HepG2 (cell line): ENCODE measurements at regions not wholly inside any gene's neighbourhood (a gene's known extent, or its start where the extent isn't known, plus 50 kb on each side); places are given as distances from the start of the nearest gene placed in this dataset.

Source experiments
- ATAC-seq: fragments of 200-7000 bp; cut with Tn5 transposase; 3 replicates; pipeline ENCODE4 v1.9.1; 2020; ENCODE audit warnings: mild to moderate bottlenecking, moderate library complexity
- BruUV-seq: library from RNA; stranded (reverse); fragments of 400-500 nt; replicated peaks from 2 replicates; lab custom pipeline; 2021; lab: Mats Ljungman, UMichigan
- CTCF ChIA-PET: fragments of 300-600 bp; formaldehyde crosslinking; extraction: SDS; loops from one replicate; lab custom pipeline; 2021; ENCODE audit warnings: low total read pairs, inconsistent platforms, low intra/inter-chr PET ratio; lab: Yijun Ruan, JAX
- POLR2A ChIA-PET: fragments of 350-600 bp; sonication (Branson Sonifier 250); formaldehyde crosslinking; loops from one replicate; lab custom pipeline; 2020; ENCODE audit warnings: antibody characterized with exemption, inconsistent platforms; lab: Yijun Ruan, JAX
- DNase-seq: peaks from one replicate; pipeline ENCODE4 v3.0.0-alpha.2; 2015; ENCODE audit warnings: low spot score
- FAIRE-seq: peaks from 3 replicates; lab custom pipeline; 2011; peaks lifted over from hg19 to GRCh38; lab: Jason Lieb, UNC
- H2AFZ ChIP-seq: one replicate; pipeline ENCODE4 v1.6.1; 2011; ENCODE audit warnings: low read length, inconsistent platforms
- H3K27ac ChIP-seq: fragments of 300-600 bp; 3 replicates; pipeline ENCODE4 v1.8.0; 2011; ENCODE audit warnings: mixed run types, mild to moderate bottlenecking, mixed read lengths, low read length, inconsistent platforms; ENCODE audit not compliant: insufficient read depth; ENCODE audit errors: extremely low read length
- H3K27me3 ChIP-seq, 2 experiments: fragments of 200-600 bp in 1 of 2; 2 replicates in 1 of 2; 3 replicates in 1 of 2; pipeline versions ENCODE4 v1.6.0 to v1.8.0; 2011; ENCODE audit warnings: low read length in 2 of 2, mild to moderate bottlenecking in 2 of 2, moderate library complexity in 2 of 2, inconsistent platforms in 1 of 2; ENCODE audit not compliant: insufficient read depth in 2 of 2, control insufficient read depth in 1 of 2
- H3K36me3 ChIP-seq, 2 experiments: fragments of 200-600 bp in 1 of 2; replicated peaks in 1 of 2; 2 replicates in 1 of 2; 3 replicates in 1 of 2; pipeline versions ENCODE4 v1.5.1 to v1.8.0; 2011; ENCODE audit warnings: low read length in 2 of 2, inconsistent platforms in 1 of 2; ENCODE audit not compliant: insufficient read depth in 2 of 2, control insufficient read depth in 1 of 2
- H3K4me1 ChIP-seq: 2 replicates; pipeline ENCODE4 v1.5.1; 2012; ENCODE audit warnings: low read length, inconsistent platforms; ENCODE audit not compliant: insufficient read depth
- H3K4me2 ChIP-seq: 2 replicates; pipeline ENCODE4 v1.6.0; 2011; ENCODE audit warnings: low read depth, low read length, inconsistent platforms
- H3K4me3 ChIP-seq, 3 experiments: fragments of 200-600 bp in 1 of 3; sonication (generic), shearing (Covaris generic) in 1 of 3; replicated peaks in 1 of 3; 2 replicates each; pipeline ENCODE4 v1.5.1; 2011 to 2016; ENCODE audit warnings: low read length in 3 of 3, inconsistent platforms in 2 of 3, low read depth in 2 of 3, mild to moderate bottlenecking in 2 of 3, control low read depth in 1 of 3, mixed read lengths in 1 of 3; ENCODE audit not compliant: insufficient read depth in 1 of 3
- H3K79me2 ChIP-seq: one replicate; pipeline ENCODE4 v1.6.1; 2011; ENCODE audit warnings: low read length, inconsistent platforms; ENCODE audit not compliant: insufficient read depth
- H3K9ac ChIP-seq: 2 replicates; pipeline ENCODE4 v1.6.0; 2011; ENCODE audit warnings: mild to moderate bottlenecking, low read depth, low read length, inconsistent platforms; ENCODE audit not compliant: insufficient read depth
- H3K9me3 ChIP-seq: 2 replicates; pipeline ENCODE4 v1.5.1; 2012; ENCODE audit warnings: mild to moderate bottlenecking, low read length
- H4K20me1 ChIP-seq: 2 replicates; pipeline ENCODE4 v1.6.0; 2011; ENCODE audit warnings: inconsistent platforms, mild to moderate bottlenecking, low read length, moderate library complexity; ENCODE audit not compliant: insufficient read depth
- CBFB ChIP-seq: sonication (generic); formaldehyde crosslinking; IDR thresholded peaks from 2 replicates; pipeline ENCODE4 v1.4.0; 2020; ENCODE audit warnings: missing genetic modification reagents
- CHD4 ChIP-seq: fragments of 200-600 bp; sonication (generic); IDR thresholded peaks from 2 replicates; pipeline ENCODE4 v1.7.0; 2017; ENCODE audit warnings: mild to moderate bottlenecking, low read length, borderline replicate concordance
- FOXK1 ChIP-seq: sonication (generic); formaldehyde crosslinking; IDR thresholded peaks from 2 replicates; pipeline ENCODE4 v1.4.0; 2020; ENCODE audit warnings: low read depth, missing genetic modification reagents, borderline replicate concordance
- GFI1 ChIP-seq: sonication (generic); formaldehyde crosslinking; IDR thresholded peaks from 2 replicates; pipeline ENCODE4 v1.5.0; 2020; ENCODE audit warnings: missing genetic modification reagents, mild to moderate bottlenecking, borderline replicate concordance
- HOXA7 ChIP-seq: sonication (generic); formaldehyde crosslinking; IDR thresholded peaks from 2 replicates; pipeline ENCODE4 v1.8.1; 2022; ENCODE audit warnings: mild to moderate bottlenecking, missing genetic modification reagents, moderate library complexity
- JUN ChIP-seq: sonication (generic); formaldehyde crosslinking; IDR thresholded peaks from 2 replicates; pipeline ENCODE4 v1.4.0; 2020; ENCODE audit warnings: mild to moderate bottlenecking, missing genetic modification reagents
- MEIS2 ChIP-seq: sonication (generic); formaldehyde crosslinking; IDR thresholded peaks from 2 replicates; pipeline ENCODE4 v1.9.0; 2021; ENCODE audit warnings: mild to moderate bottlenecking, missing genetic modification reagents
- SP140L ChIP-seq: sonication (generic); formaldehyde crosslinking; IDR thresholded peaks from 2 replicates; pipeline ENCODE4 v1.4.0; 2020; ENCODE audit warnings: missing genetic modification reagents, borderline replicate concordance
- SRY ChIP-seq: sonication (generic); formaldehyde crosslinking; IDR thresholded peaks from 2 replicates; pipeline ENCODE4 v1.8.0; 2022; ENCODE audit warnings: mild to moderate bottlenecking, missing genetic modification reagents
- SSRP1 ChIP-seq: IDR thresholded peaks from 2 replicates; pipeline ENCODE4 v1.6.1; 2016; ENCODE audit warnings: control low read depth
- ZBTB20 ChIP-seq: sonication (generic); formaldehyde crosslinking; IDR thresholded peaks from 2 replicates; pipeline ENCODE4 v1.8.1; 2023; ENCODE audit warnings: missing genetic modification reagents, low read depth, mild to moderate bottlenecking, borderline replicate concordance
- ZFP36 ChIP-seq: fragments of 150-350 bp; IDR thresholded peaks from 2 replicates; pipeline ENCODE4 v1.6.1; 2018; ENCODE audit warnings: borderline replicate concordance, low read length, low read depth; ENCODE audit not compliant: partially characterized antibody
- ZNF180 ChIP-seq: sonication (generic); formaldehyde crosslinking; IDR thresholded peaks from 2 replicates; pipeline ENCODE4 v1.4.0; 2020; ENCODE audit warnings: low read depth, missing genetic modification reagents, borderline replicate concordance
- ZNF225 ChIP-seq: sonication (generic); formaldehyde crosslinking; IDR thresholded peaks from 2 replicates; pipeline ENCODE4 v1.4.0; 2020; ENCODE audit warnings: mild to moderate bottlenecking, missing genetic modification reagents
- ZNF256 ChIP-seq: sonication (generic); formaldehyde crosslinking; conservative IDR thresholded peaks from 2 replicates; pipeline ENCODE4 v1.4.0; 2020; ENCODE audit warnings: missing genetic modification reagents
- in situ Hi-C: cut with HindIII; loops from 2 replicates; pipeline ENCODE4 v1.10.0; 2017; ENCODE audit warnings: low pct_unique_long_range_greater_than_20kb; ENCODE audit not compliant: extremely low pct_ligation_motif_present
- intact Hi-C: fragments of 100-400 bp; cut with micrococcal nuclease; formaldehyde crosslinking; loops from one replicate; pipeline ENCODE4 v1.10.0; 2022; ENCODE audit not compliant: unreplicated experiment

GRCh38 chr18:25630682-25631081 lies 278.7 kb upstream of the ZNF521 start:
- intact Hi-C loops (no loop called here), in situ Hi-C loops (no loop called here)
- Histone ChIP-seq H3K9me3 (peaks cover 30% of the 10 kb centered on the region), H3K27ac (no peak overlapping the region), H4K20me1 (no peaks in the 10 kb centered on the region), H3K36me3 (no peaks in the 10 kb centered on the region), H3K4me3 (no peak overlapping the region)
- POLR2A ChIA-PET, result no interaction called here
- TF ChIP-seq CHD4 (no peak), HOXA7 (CRISPR knock-in tag) (no peak), ZFP36 (no peak), FOXK1 (CRISPR knock-in tag) (no peak), SRY (no peak), ZNF180 (no peak), ZNF256 (CRISPR knock-in tag) (no peak), SSRP1 (CRISPR knock-in tag) (no peak), MEIS2 (no peak), ZNF225 (no peak), SP140L (CRISPR knock-in tag) (no peak), JUN (CRISPR knock-in tag) (no peak), ZBTB20 (CRISPR knock-in tag) (no peak), CBFB (no peak), GFI1 (CRISPR knock-in tag) (no peak)
- TF ChIP-seq, all 625 proteins: peak for 0
- CTCF ChIA-PET, result no interaction called here
- Histone ChIP-seq H3K4me1 (peaks cover 13% of the 10 kb centered on the region; the same call in 1 of the 2 replicates), H2AFZ (no peak overlapping the region), H3K79me2 (no peaks in the 10 kb centered on the region), H3K27me3 (no peaks in the 10 kb centered on the region), H3K9ac (no peak overlapping the region), H3K4me2 (no peak overlapping the region)
- ATAC-seq, result no peak
- DNase-seq, result no peak
- no TSS peak for BruUV-seq
- no peak for FAIRE-seq
